OCI-LY1 (cell line): ENCODE measurements at regions not wholly inside any gene's neighbourhood (a gene's known extent, or its start where the extent isn't known, plus 50 kb on each side); places are given as distances from the start of the nearest gene placed in this dataset.

Experiments
- CTCF ChIP-seq: fragments of 200-600 bp; sonication (generic), shearing (Covaris generic); IDR thresholded peaks from 2 replicates; pipeline ENCODE4 v1.5.1; 2017; ENCODE audit warnings: mild to moderate bottlenecking, antibody characterized with exemption, low read length, moderate library complexity, mixed read lengths
- EZH2 ChIP-seq: fragments of 200-600 bp; sonication (generic), shearing (Covaris generic); IDR thresholded peaks from 2 replicates; pipeline ENCODE4 v1.8.0; 2017; ENCODE audit warnings: borderline replicate concordance, mixed run types, mild to moderate bottlenecking, antibody characterized with exemption, low read length, moderate library complexity, mixed read lengths

GRCh38 chr3:110984456-110985250 is 87.0 kb upstream of the NECTIN3 start:
- TF ChIP-seq CTCF (no peak), EZH2 (no peak)
